UCSD-AML1 (cell line): ENCODE measurements at regions not wholly inside any gene's neighbourhood (a gene's known extent, or its start where the extent isn't known, plus 50 kb on each side); places are given as distances from the start of the nearest gene placed in this dataset.

ENCODE experiments used
- DNase-seq: peaks from one replicate; lab custom pipeline; 2025; ENCODE audit not compliant: unreplicated experiment; lab: John Stamatoyannopoulos, UW

GRCh38 chr2:78264130-78264529, 742.0 kb upstream of the LRRTM4 start:
- DNase-seq = no peak

- DNase-seq = no peak
These were observed 744.3 kb upstream of the REG3G start for GRCh38 chr2:78281164-78281563.

- no peak for DNase-seq
These were observed 734.8 kb upstream of the REG3G start for GRCh38 chr2:78290581-78291214.

GRCh38 chr2:78293768-78294167, 731.7 kb upstream of the REG3G start:
- DNase-seq = no peak

- DNase-seq = no peak
These were observed 724.2 kb upstream of the REG3G start for GRCh38 chr2:78301166-78301789.

GRCh38 chr2:78304678-78305077, 720.8 kb upstream of the REG3G start:
- DNase-seq = no peak

GRCh38 chr2:78309460-78309859, 716.0 kb upstream of the REG3G start:
- DNase-seq = no peak

- DNase-seq = no peak
These were observed 710.1 kb upstream of the REG3G start for GRCh38 chr2:78315368-78315767.

- no peak for DNase-seq
These were observed 707.2 kb upstream of the REG3G start for GRCh38 chr2:78318275-78318674.

GRCh38 chr2:78330193-78330592, 695.3 kb upstream of the REG3G start:
- no peak for DNase-seq

GRCh38 chr2:78351208-78351607, 674.3 kb upstream of the REG3G start:
- DNase-seq = no peak

GRCh38 chr2:78353168-78353567, 672.3 kb upstream of the REG3G start:
- DNase-seq = no peak

- DNase-seq = no peak
These were observed 669.5 kb upstream of the REG3G start for GRCh38 chr2:78355967-78356366.

- no peak for DNase-seq
These were observed 641.9 kb upstream of the REG3G start for GRCh38 chr2:78383576-78383975.

- DNase-seq = no peak
These were observed 628.3 kb upstream of the REG3G start for GRCh38 chr2:78397198-78397597.

GRCh38 chr2:78407960-78408794, 617.3 kb upstream of the REG3G start:
- no peak for DNase-seq

GRCh38 chr2:78408795-78409118, 616.7 kb upstream of the REG3G start:
- no peak for DNase-seq

- DNase-seq = no peak
These were observed 614.2 kb upstream of the REG3G start for GRCh38 chr2:78411303-78411702.

- no peak for DNase-seq
These were observed 608.7 kb upstream of the REG3G start for GRCh38 chr2:78416625-78417300.

GRCh38 chr2:78417355-78417754, 608.1 kb upstream of the REG3G start:
- no peak for DNase-seq

- no peak for DNase-seq
These were observed 607.5 kb upstream of the REG3G start for GRCh38 chr2:78418021-78418420.

- no peak for DNase-seq
These were observed 605.4 kb upstream of the REG3G start for GRCh38 chr2:78420132-78420531.
